ENCODE measurements at regions not wholly inside any gene's neighbourhood (a gene's known extent, or its start where the extent isn't known, plus 50 kb on each side); places are given as distances from the start of the nearest gene placed in this dataset.
"Not testable (repeated sequence)": the region's sequence is repeated elsewhere in the genome, so short reads cannot be mapped to it uniquely, and the experiment has no call there.

GRCh38 chr11:29446132-29446531 is 570.7 kb downstream of the KCNA4 start:
- CTCF ChIA-PET, result interaction anchor here (1.2 kb wide), 1 partner anchor 81 kb away, joined by 3 read pairs; no protein-coding TSS in a partner anchor
- dilution Hi-C loops (cut with MboI; ENCODE audit: extremely low pct_ligation_motif_present, low sequenced_read_pairs), result no loop called here

GRCh38 chr11:29445191-29445590 is 571.6 kb downstream of the KCNA4 start:
- POLR2A ChIA-PET; dilution Hi-C loops (cut with MboI; ENCODE audit: extremely low pct_ligation_motif_present, low sequenced_read_pairs); H3K27me3 ChIP-seq (ENCODE audit: control insufficient read depth in 2 of 2, insufficient read depth in 2 of 2, low read length in 2 of 2); DNase-seq (ENCODE audit: low read depth, low spot score); H4K20me1 ChIP-seq (replicated peaks; ENCODE audit: control insufficient read depth, extremely low read depth, insufficient read depth, low read length); H3K9me1 ChIP-seq (replicated peaks; ENCODE audit: control insufficient read depth, extremely low read depth, insufficient read depth, low read length); H3K4me3 ChIP-seq (replicated peaks in 1 of 3; ENCODE audit: insufficient read depth in 1 of 3, low read depth in 1 of 3, low read length in 3 of 3); H3K79me2 ChIP-seq (ENCODE audit: control insufficient read depth, insufficient read depth, low read length); H3K9me3 ChIP-seq (replicated peaks; ENCODE audit: control insufficient read depth, insufficient read depth, low read length); H2AFZ ChIP-seq (ENCODE audit: low read depth, low read length); H3K27ac ChIP-seq (ENCODE audit: insufficient read depth, low read depth, low read length); CTCF ChIA-PET; H3K4me2 ChIP-seq (ENCODE audit: insufficient read depth, low read length); H3K36me3 ChIP-seq (ENCODE audit: control insufficient read depth in 2 of 2, extremely low read depth in 1 of 2, insufficient read depth in 2 of 2, low read length in 2 of 2); H3K4me1 ChIP-seq (ENCODE audit: control insufficient read depth, extremely low read depth, insufficient read depth, low read length); FAIRE-seq; BruUV-seq (replicated peaks); H3K9ac ChIP-seq (replicated peaks; ENCODE audit: extremely low read depth, insufficient read depth, low read length): not testable (repeated sequence)
- intact Hi-C loops (cut with micrococcal nuclease), result loop anchor here (10.0 kb wide), 1 partner anchor 570 kb away; the partner anchor contains the start of gene KCNA4

More at GRCh38 chr11:29446132-29446531, 570.7 kb downstream of the KCNA4 start:
- no peaks in the 10 kb centered on the region for H4K20me1 ChIP-seq (replicated peaks; ENCODE audit: control insufficient read depth, extremely low read depth, insufficient read depth, low read length)
- FAIRE-seq (no peak), DNase-seq (ENCODE audit: low read depth, low spot score) (no peak)
- peaks cover 2% of the 10 kb centered on the region for H3K4me1 ChIP-seq (ENCODE audit: control insufficient read depth, extremely low read depth, insufficient read depth, low read length)
- H3K36me3 ChIP-seq (ENCODE audit: control insufficient read depth in 2 of 2, extremely low read depth in 1 of 2, insufficient read depth in 2 of 2, low read length in 2 of 2), result no peaks in the 10 kb centered on the region
- POLR2A ChIA-PET, result no interaction called here
- no peaks in the 10 kb centered on the region for H3K9me1 ChIP-seq (replicated peaks; ENCODE audit: control insufficient read depth, extremely low read depth, insufficient read depth, low read length)
- TF ChIP-seq JUN (IDR thresholded peaks at IDR 0.05; ENCODE audit: borderline replicate concordance, insufficient read depth, insufficient read length, low read depth) (no peak), MAX (IDR thresholded peaks at IDR 0.05; ENCODE audit: insufficient read depth, insufficient read length) (no peak)
- BruUV-seq (replicated peaks), result no TSS peak
- H3K79me2 ChIP-seq (ENCODE audit: control insufficient read depth, insufficient read depth, low read length), result no peaks in the 10 kb centered on the region
- no peak overlapping the region for H3K27ac ChIP-seq (ENCODE audit: insufficient read depth, low read depth, low read length)
- no peak overlapping the region for H3K4me2 ChIP-seq (ENCODE audit: insufficient read depth, low read length)
- no peak overlapping the region for H2AFZ ChIP-seq (ENCODE audit: low read depth, low read length)
- H3K4me3 ChIP-seq (replicated peaks in 1 of 3; ENCODE audit: insufficient read depth in 1 of 3, low read depth in 1 of 3, low read length in 3 of 3), result no peak overlapping the region
- no peaks in the 10 kb centered on the region for H3K9me3 ChIP-seq (replicated peaks; ENCODE audit: control insufficient read depth, insufficient read depth, low read length)
- no peak overlapping the region for H3K9ac ChIP-seq (replicated peaks; ENCODE audit: extremely low read depth, insufficient read depth, low read length)
- intact Hi-C loops (cut with micrococcal nuclease), result loop anchor here (10.0 kb wide), 1 partner anchor 569 kb away; the partner anchor contains the start of gene KCNA4
- H3K27me3 ChIP-seq (ENCODE audit: control insufficient read depth in 2 of 2, insufficient read depth in 2 of 2, low read length in 2 of 2), result no peaks in the 10 kb centered on the region
